Smooth muscle cell (in vitro differentiated cells): ENCODE measurements at regions not wholly inside any gene's neighbourhood (a gene's known extent, or its start where the extent isn't known, plus 50 kb on each side); places are given as distances from the start of the nearest gene placed in this dataset.

Experiments
- DNase-seq: peaks from one replicate; lab custom pipeline; 2025; ENCODE audit not compliant: unreplicated experiment; lab: John Stamatoyannopoulos, UW
- H2AFZ ChIP-seq: fragments of 200-600 bp; sonication (generic); 2 replicates; pipeline ENCODE4 v1.6.0; 2016; ENCODE audit warnings: antibody characterized with exemption, low read depth, mild to moderate bottlenecking
- H3F3A ChIP-seq: fragments of 200-600 bp; sonication (generic); 2 replicates; pipeline ENCODE4 v1.6.0; 2017; ENCODE audit warnings: antibody characterized with exemption, low read depth
- H3K27ac ChIP-seq: fragments of 200-600 bp; sonication (generic); 2 replicates; pipeline ENCODE4 v1.5.1; 2016; ENCODE audit warnings: low read depth, mild to moderate bottlenecking
- H3K27me3 ChIP-seq: fragments of 200-600 bp; sonication (generic); 2 replicates; pipeline ENCODE4 v1.6.1; 2016; ENCODE audit warnings: low read depth, mild to moderate bottlenecking
- H3K36me3 ChIP-seq: fragments of 200-600 bp; sonication (generic); 2 replicates; pipeline ENCODE4 v1.5.1; 2016; ENCODE audit warnings: low read depth
- H3K4me1 ChIP-seq: fragments of 200-600 bp; sonication (generic); 2 replicates; pipeline ENCODE4 v1.5.1; 2016; ENCODE audit warnings: low read depth
- H3K4me2 ChIP-seq: fragments of 200-600 bp; sonication (generic); 2 replicates; pipeline ENCODE4 v1.6.0; 2016; ENCODE audit warnings: mild to moderate bottlenecking
- H3K4me3 ChIP-seq: fragments of 200-600 bp; sonication (generic); 2 replicates; pipeline ENCODE4 v1.5.1; 2016; ENCODE audit warnings: mild to moderate bottlenecking
- H3K79me2 ChIP-seq: fragments of 200-600 bp; sonication (generic); 2 replicates; pipeline ENCODE4 v1.6.0; 2016; ENCODE audit warnings: low read depth, mild to moderate bottlenecking
- H3K9ac ChIP-seq: fragments of 200-600 bp; sonication (generic); 2 replicates; pipeline ENCODE4 v1.6.0; 2016; ENCODE audit warnings: low read depth
- H3K9me3 ChIP-seq: fragments of 200-600 bp; sonication (generic); replicated peaks from 2 replicates; pipeline ENCODE4 v1.5.1; 2016; ENCODE audit warnings: low read depth
- H4K20me1 ChIP-seq: fragments of 200-600 bp; sonication (generic); 2 replicates; pipeline ENCODE4 v1.6.0; 2016; ENCODE audit warnings: low read depth
- CTCF ChIP-seq: fragments of 200-600 bp; sonication (generic); IDR thresholded peaks from 2 replicates; pipeline ENCODE4 v1.5.1; 2017; ENCODE audit warnings: borderline replicate concordance, mild to moderate bottlenecking, antibody characterized with exemption; ENCODE audit not compliant: insufficient read depth, poor library complexity, severe bottlenecking
- WGBS: methylation state at CpG from one replicate; pipeline ENCODE4 v1.1.7; 2016; ENCODE audit warnings: low lambda C conversion rate; 5-methylcytosine and 5-hydroxymethylcytosine counted together

- H3K27me3 ChIP-seq, result no peaks in the 10 kb centered on the region
- no peak overlapping the region for H3K4me3 ChIP-seq
- no peaks in the 10 kb centered on the region for H3F3A ChIP-seq
- no peak overlapping the region for H3K27ac ChIP-seq
- 78% methylated on average over 8 of the region's 8 CpGs for WGBS
- DNase-seq, result no peak
- H3K4me1 ChIP-seq, result no peaks in the 10 kb centered on the region
- H3K4me2 ChIP-seq, result no peak overlapping the region
- H3K9ac ChIP-seq, result no peak overlapping the region
- no peaks in the 10 kb centered on the region for H3K79me2 ChIP-seq
- H4K20me1 ChIP-seq, result no peaks in the 10 kb centered on the region
- H3K36me3 ChIP-seq, result no peaks in the 10 kb centered on the region
- no peak overlapping the region for H2AFZ ChIP-seq
- TF ChIP-seq CTCF, result no peak
- H3K9me3 ChIP-seq, result peaks cover 14% of the 10 kb centered on the region
Measured at GRCh38 chr14:106506881-106507305, 980.5 kb downstream of the TMEM121 start.

GRCh38 chr14:106507354-106507753 is 981.0 kb downstream of the TMEM121 start:
- no peak for TF ChIP-seq CTCF
- H3K4me1 ChIP-seq, result no peaks in the 10 kb centered on the region
- H3K4me2 ChIP-seq, result no peak overlapping the region
- no peak overlapping the region for H3K9ac ChIP-seq
- no peaks in the 10 kb centered on the region for H3K36me3 ChIP-seq
- H3K79me2 ChIP-seq, result no peaks in the 10 kb centered on the region
- DNase-seq, result no peak
- no peak overlapping the region for H3K4me3 ChIP-seq
- no peaks in the 10 kb centered on the region for H4K20me1 ChIP-seq
- no peaks in the 10 kb centered on the region for H3F3A ChIP-seq
- no peak overlapping the region for H2AFZ ChIP-seq
- 62% methylated on average over 3 of the region's 3 CpGs for WGBS
- H3K27me3 ChIP-seq, result no peaks in the 10 kb centered on the region
- peaks cover 14% of the 10 kb centered on the region for H3K9me3 ChIP-seq
- H3K27ac ChIP-seq, result no peak overlapping the region

- H3K9me3 ChIP-seq, result peaks cover 13% of the 10 kb centered on the region
- no peak overlapping the region for H3K4me3 ChIP-seq
- no peaks in the 10 kb centered on the region for H3K36me3 ChIP-seq
- no peak for TF ChIP-seq CTCF
- no peak overlapping the region for H3K4me2 ChIP-seq
- no peak overlapping the region for H3K9ac ChIP-seq
- H3K27ac ChIP-seq, result no peak overlapping the region
- DNase-seq, result no peak
- no peaks in the 10 kb centered on the region for H3K79me2 ChIP-seq
- no peak overlapping the region for H2AFZ ChIP-seq
- no peaks in the 10 kb centered on the region for H3K4me1 ChIP-seq
- H4K20me1 ChIP-seq, result no peaks in the 10 kb centered on the region
- WGBS, result 58% methylated on average over 3 of the region's 3 CpGs
- H3F3A ChIP-seq, result no peaks in the 10 kb centered on the region
- H3K27me3 ChIP-seq, result no peaks in the 10 kb centered on the region
Measured at GRCh38 chr14:106508216-106508615, 981.8 kb downstream of the TMEM121 start.

- Histone ChIP-seq H3K4me1 (no peaks in the 10 kb centered on the region), H3F3A (no peaks in the 10 kb centered on the region), H3K79me2 (no peaks in the 10 kb centered on the region), H4K20me1 (no peaks in the 10 kb centered on the region), H3K27ac (no peak overlapping the region), H3K4me2 (no peak overlapping the region), H3K9ac (no peak overlapping the region), H2AFZ (no peak overlapping the region), H3K4me3 (no peak overlapping the region), H3K36me3 (no peaks in the 10 kb centered on the region), H3K9me3 (peaks cover 11% of the 10 kb centered on the region), H3K27me3 (no peaks in the 10 kb centered on the region)
- TF ChIP-seq CTCF, result no peak
- DNase-seq, result no peak
- 25% methylated on average over 2 of the region's 2 CpGs for WGBS
Measured at GRCh38 chr14:106509176-106509575, 982.8 kb downstream of the TMEM121 start.
